ENCODE measurements at regions not wholly inside any gene's neighbourhood (a gene's known extent, or its start where the extent isn't known, plus 50 kb on each side); places are given as distances from the start of the nearest gene placed in this dataset.
"Not testable (repeated sequence)": the region's sequence is repeated elsewhere in the genome, so short reads cannot be mapped to it uniquely, and the experiment has no call there.

- not testable (repeated sequence) for TF ChIP-seq CTCF, POLR2A (IDR thresholded peaks at IDR 0.05)
Measured at GRCh38 chr2:88920399-88920798, 228.9 kb downstream of the RPIA start.
